Cardiac muscle cell (in vitro differentiated cells and primary cell): ENCODE measurements at regions not wholly inside any gene's neighbourhood (a gene's known extent, or its start where the extent isn't known, plus 50 kb on each side); places are given as distances from the start of the nearest gene placed in this dataset.

Source experiments
- DNase-seq, 2 donors: peaks; one replicate each; pipeline versions ENCODE4 v3.0.0 to v3.0.0-alpha.2; 2010 to 2017; ENCODE audit warnings: low read depth in 1 of 2, low spot score in 1 of 2
- H3K27ac ChIP-seq: fragments of 200-600 bp; sonication (generic); 2 replicates; pipeline ENCODE4 v1.5.1; 2016
- H3K27me3 ChIP-seq: fragments of 200-600 bp; sonication (generic); 2 replicates; pipeline ENCODE4 v1.6.0; 2016; ENCODE audit warnings: control low read depth
- H3K36me3 ChIP-seq: fragments of 200-600 bp; sonication (generic); 2 replicates; pipeline ENCODE4 v1.5.1; 2016; ENCODE audit warnings: control low read depth
- H3K4me1 ChIP-seq: fragments of 200-600 bp; sonication (generic); 2 replicates; pipeline ENCODE4 v1.8.1; 2017; ENCODE audit warnings: low read depth, mild to moderate bottlenecking, mixed run types
- H3K4me3 ChIP-seq: fragments of 200-600 bp; sonication (generic); 2 replicates; pipeline ENCODE4 v1.5.1; 2016; ENCODE audit warnings: mild to moderate bottlenecking
- H3K9me3 ChIP-seq: fragments of 200-600 bp; sonication (generic); 2 replicates; pipeline ENCODE4 v1.5.1; 2017; ENCODE audit warnings: low read depth, mild to moderate bottlenecking, control low read depth
- CTCF ChIP-seq: IDR thresholded peaks from 2 replicates; pipeline ENCODE4 v1.5.1; 2012; ENCODE audit warnings: low read depth, mild to moderate bottlenecking, low read length

GRCh38 chr14:76272349-76272748 lies 103.6 kb upstream of the ESRRB start:
- Histone ChIP-seq H3K4me3 (no peak overlapping the region), H3K9me3 (no peaks in the 10 kb centered on the region), H3K27ac (no peak overlapping the region), H3K27me3 (no peaks in the 10 kb centered on the region), H3K36me3 (no peaks in the 10 kb centered on the region), H3K4me1 (no peaks in the 10 kb centered on the region)
- no peak for TF ChIP-seq CTCF
- DNase-seq, result no peak

- no peak for DNase-seq
- H3K4me3 ChIP-seq, result no peak overlapping the region
Observed at GRCh38 chr14:76272774-76273173, 103.2 kb upstream of the ESRRB start.

GRCh38 chr14:76273346-76273745 lies 102.6 kb upstream of the ESRRB start:
- H3K27me3 ChIP-seq, result no peaks in the 10 kb centered on the region
- no peaks in the 10 kb centered on the region for H3K4me1 ChIP-seq
- TF ChIP-seq CTCF, result no peak
- H3K27ac ChIP-seq, result no peak overlapping the region
- no peaks in the 10 kb centered on the region for H3K36me3 ChIP-seq
- DNase-seq, result no peak
- no peaks in the 10 kb centered on the region for H3K9me3 ChIP-seq
- no peak overlapping the region for H3K4me3 ChIP-seq

More at GRCh38 chr14:76272774-76273173, 103.2 kb upstream of the ESRRB start:
- H3K27ac ChIP-seq, result no peak overlapping the region
- H3K9me3 ChIP-seq, result no peaks in the 10 kb centered on the region
- no peaks in the 10 kb centered on the region for H3K4me1 ChIP-seq
- H3K27me3 ChIP-seq, result no peaks in the 10 kb centered on the region
- TF ChIP-seq CTCF, result no peak
- H3K36me3 ChIP-seq, result no peaks in the 10 kb centered on the region

- no peaks in the 10 kb centered on the region for H3K4me1 ChIP-seq
- DNase-seq, result no peak
- no peaks in the 10 kb centered on the region for H3K9me3 ChIP-seq
- no peak for TF ChIP-seq CTCF
- H3K27ac ChIP-seq, result no peak overlapping the region
- no peaks in the 10 kb centered on the region for H3K27me3 ChIP-seq
- H3K4me3 ChIP-seq, result no peak overlapping the region
- H3K36me3 ChIP-seq, result no peaks in the 10 kb centered on the region
Observed at GRCh38 chr14:76274324-76274723, 101.6 kb upstream of the ESRRB start.

- no peak overlapping the region for H3K4me3 ChIP-seq
- H3K9me3 ChIP-seq, result no peaks in the 10 kb centered on the region
- H3K4me1 ChIP-seq, result no peaks in the 10 kb centered on the region
- no peaks in the 10 kb centered on the region for H3K36me3 ChIP-seq
- no peaks in the 10 kb centered on the region for H3K27me3 ChIP-seq
- no peak for TF ChIP-seq CTCF
- H3K27ac ChIP-seq, result no peak overlapping the region
- no peak for DNase-seq
Observed at GRCh38 chr14:76277586-76278130, 98.3 kb upstream of the ESRRB start.

GRCh38 chr14:76280221-76280620 lies 95.7 kb upstream of the ESRRB start:
- Histone ChIP-seq H3K27ac (no peak overlapping the region), H3K36me3 (no peaks in the 10 kb centered on the region), H3K4me1 (no peaks in the 10 kb centered on the region), H3K9me3 (no peaks in the 10 kb centered on the region), H3K27me3 (no peaks in the 10 kb centered on the region), H3K4me3 (no peak overlapping the region)
- no peak for DNase-seq
- no peak for TF ChIP-seq CTCF
